Loucy (cell line): ENCODE measurements at regions not wholly inside any gene's neighbourhood (a gene's known extent, or its start where the extent isn't known, plus 50 kb on each side); places are given as distances from the start of the nearest gene placed in this dataset.

Experiments
- EZH2phosphoT487 ChIP-seq: fragments of 200-600 bp; IDR thresholded peaks from 2 replicates; pipeline ENCODE4 v1.6.1; 2018; ENCODE audit warnings: antibody characterized with exemption, mild to moderate bottlenecking, moderate library complexity, borderline replicate concordance
- TF ChIP-seq, protein P1 (sequence below): fragments of 200-600 bp; sonication (generic); conservative IDR thresholded peaks from 2 replicates; pipeline ENCODE4 v1.5.1; 2014; ENCODE audit warnings: mild to moderate bottlenecking, antibody characterized with exemption, low read length

DNA sequence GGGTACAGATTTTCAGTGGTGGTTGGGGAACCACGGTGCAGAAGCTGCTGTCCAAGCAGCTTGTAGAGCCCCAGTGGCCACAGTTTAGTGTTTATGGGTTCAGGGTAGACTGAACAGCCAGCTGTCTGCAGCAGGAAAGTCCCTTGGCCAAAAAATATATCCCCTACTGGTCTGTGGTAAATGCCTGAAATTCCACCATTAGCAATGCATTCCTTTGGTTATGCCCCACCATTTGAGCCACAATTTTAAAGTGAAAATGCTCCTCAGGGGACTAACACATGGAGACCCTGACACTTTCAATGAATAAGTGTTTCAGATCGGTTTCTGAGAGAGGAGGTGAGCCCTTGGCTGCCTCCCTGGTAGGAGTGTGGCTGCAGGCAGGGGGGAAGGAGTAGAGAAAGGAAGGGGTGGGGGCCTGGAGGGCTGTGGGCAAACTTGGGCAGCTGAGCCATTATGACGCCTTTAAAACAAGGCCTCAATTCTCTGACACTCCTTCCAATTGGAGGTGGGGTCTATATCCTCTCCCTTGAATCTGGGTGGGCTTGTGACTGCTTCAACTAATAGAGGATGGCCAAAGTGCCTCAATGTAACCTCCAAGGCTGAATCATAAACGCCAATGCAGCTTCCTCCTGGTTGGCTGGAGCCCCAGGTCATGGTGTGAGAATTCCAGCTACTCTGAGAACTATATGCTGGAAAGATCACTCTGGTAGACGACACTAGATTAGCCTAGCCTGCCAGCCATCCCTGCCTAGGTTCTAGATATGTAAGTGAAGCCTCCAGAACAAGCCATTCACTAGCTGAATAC lies 75.8 kb upstream of the ATP6AP2 start:
- TF ChIP-seq, protein P1, sequence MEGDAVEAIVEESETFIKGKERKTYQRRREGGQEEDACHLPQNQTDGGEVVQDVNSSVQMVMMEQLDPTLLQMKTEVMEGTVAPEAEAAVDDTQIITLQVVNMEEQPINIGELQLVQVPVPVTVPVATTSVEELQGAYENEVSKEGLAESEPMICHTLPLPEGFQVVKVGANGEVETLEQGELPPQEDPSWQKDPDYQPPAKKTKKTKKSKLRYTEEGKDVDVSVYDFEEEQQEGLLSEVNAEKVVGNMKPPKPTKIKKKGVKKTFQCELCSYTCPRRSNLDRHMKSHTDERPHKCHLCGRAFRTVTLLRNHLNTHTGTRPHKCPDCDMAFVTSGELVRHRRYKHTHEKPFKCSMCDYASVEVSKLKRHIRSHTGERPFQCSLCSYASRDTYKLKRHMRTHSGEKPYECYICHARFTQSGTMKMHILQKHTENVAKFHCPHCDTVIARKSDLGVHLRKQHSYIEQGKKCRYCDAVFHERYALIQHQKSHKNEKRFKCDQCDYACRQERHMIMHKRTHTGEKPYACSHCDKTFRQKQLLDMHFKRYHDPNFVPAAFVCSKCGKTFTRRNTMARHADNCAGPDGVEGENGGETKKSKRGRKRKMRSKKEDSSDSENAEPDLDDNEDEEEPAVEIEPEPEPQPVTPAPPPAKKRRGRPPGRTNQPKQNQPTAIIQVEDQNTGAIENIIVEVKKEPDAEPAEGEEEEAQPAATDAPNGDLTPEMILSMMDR: no peak
- TF ChIP-seq EZH2phosphoT487: no peak
